Naive thymus-derived CD8-positive, alpha-beta T cell (primary cell): ENCODE measurements at regions not wholly inside any gene's neighbourhood (a gene's known extent, or its start where the extent isn't known, plus 50 kb on each side); places are given as distances from the start of the nearest gene placed in this dataset.

Experiments
- ATAC-seq, 2 donors: fragments of 150-1000 bp; cut with Tn5 transposase in 1 of 2; sonication (Bioruptor Pico), chemical (Tn5 transposase) in 1 of 2; 1 replicate in 1 of 2; 2 replicates in 1 of 2; pipeline ENCODE4 v1.10.0; 2021; ENCODE audit warnings: mild to moderate bottlenecking in 2 of 2, moderate library complexity in 2 of 2
- POLR2A ChIA-PET: fragments of 350-600 bp; sonication (Branson Sonifier 250); formaldehyde crosslinking; loops from one replicate; lab custom pipeline; 2021; ENCODE audit warnings: antibody characterized with exemption; lab: Charles Lee
- DNase-seq, 10 donors: peaks; one replicate each; pipeline versions ENCODE4 v3.0.0 to v3.0.0-alpha.2; 2020 to 2022
- H3K27ac Mint-ChIP-seq, 10 donors: one replicate each; pipeline ENCODE4 v1.8.0; 2020 to 2022; ENCODE audit warnings: mild to moderate bottlenecking in 10 of 10, mixed read lengths in 10 of 10, moderate library complexity in 4 of 10, inconsistent platforms in 1 of 10
- H3K27me3 Mint-ChIP-seq, 5 donors: one replicate each; pipeline ENCODE4 v1.8.0; 2021 to 2022; ENCODE audit warnings: mixed read lengths in 5 of 5
- H3K36me3 Mint-ChIP-seq, 3 donors: one replicate each; pipeline ENCODE4 v1.8.0; 2020 to 2022; ENCODE audit warnings: mixed read lengths in 3 of 3, mild to moderate bottlenecking in 2 of 3, inconsistent platforms in 1 of 3
- H3K4me1 Mint-ChIP-seq, 4 donors: one replicate each; pipeline ENCODE4 v1.8.0; 2021 to 2022; ENCODE audit warnings: mixed read lengths in 4 of 4
- H3K4me3 Mint-ChIP-seq, 10 donors: one replicate each; pipeline ENCODE4 v1.8.0; 2020 to 2022; ENCODE audit warnings: mild to moderate bottlenecking in 10 of 10, mixed read lengths in 10 of 10, moderate library complexity in 6 of 10, inconsistent platforms in 1 of 10
- H3K9me3 Mint-ChIP-seq, 9 donors: one replicate each; pipeline ENCODE4 v1.8.0; 2020 to 2022; ENCODE audit warnings: mixed read lengths in 9 of 9, mild to moderate bottlenecking in 3 of 9, inconsistent platforms in 1 of 9, moderate library complexity in 1 of 9

DNA sequence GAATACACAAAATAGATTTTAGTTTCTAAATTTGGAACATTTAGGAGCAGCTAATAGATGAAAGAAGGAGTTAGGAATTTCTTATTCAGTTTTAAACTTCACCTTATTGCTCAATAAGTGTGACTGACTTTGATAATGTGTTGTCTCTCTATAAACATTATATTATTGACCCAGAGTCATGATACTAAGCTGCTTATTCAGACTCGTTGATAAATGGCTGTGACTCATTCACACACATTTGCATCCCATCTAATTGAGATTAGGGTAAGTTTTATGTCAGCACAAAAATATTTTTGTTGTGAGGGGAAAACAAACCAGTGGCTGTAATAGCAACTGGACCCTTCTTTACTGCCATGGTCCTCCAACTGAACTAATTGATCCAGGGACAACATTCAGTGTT lies 137.6 kb downstream of the GOLIM4 start:
- Mint-ChIP-seq H3K4me3 (no peak overlapping the region), H3K36me3 (no peaks in the 10 kb centered on the region), H3K9me3 (peaks cover 0 to 3% (median 0%) of the 10 kb centered on the region in 9 donors), H3K4me1 (no peaks in the 10 kb centered on the region), H3K27ac (no peak overlapping the region), H3K27me3 (no peaks in the 10 kb centered on the region)
- DNase-seq, result no peak
- POLR2A ChIA-PET, result no interaction called here
- ATAC-seq, result no peak

DNA sequence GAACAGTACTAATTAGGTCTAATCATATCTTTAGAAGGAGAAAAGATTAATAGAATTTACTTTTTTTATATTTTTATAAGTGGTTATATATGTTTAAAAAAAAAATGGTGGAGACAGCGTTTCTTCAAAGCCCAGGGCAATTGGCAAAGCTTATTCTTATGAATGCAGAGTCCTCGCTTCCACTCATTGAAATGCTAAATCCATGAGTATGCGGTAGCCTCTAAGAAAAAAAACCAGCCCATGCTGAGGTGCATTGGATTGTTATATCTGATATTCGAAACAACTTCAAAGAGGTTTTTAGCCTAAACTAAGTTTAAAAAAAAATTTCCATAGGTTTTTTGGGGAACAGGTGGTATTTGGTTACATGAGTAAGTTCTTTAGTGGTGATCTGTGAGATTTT lies 142.8 kb downstream of the GOLIM4 start:
- Mint-ChIP-seq H3K27ac (no peak overlapping the region), H3K27me3 (no peaks in the 10 kb centered on the region), H3K9me3 (peaks cover 0 to 7% (median 0%) of the 10 kb centered on the region in 9 donors), H3K4me3 (no peak overlapping the region), H3K4me1 (no peaks in the 10 kb centered on the region), H3K36me3 (no peaks in the 10 kb centered on the region)
- POLR2A ChIA-PET, result no interaction called here
- ATAC-seq (no peak), DNase-seq (no peak)

DNA sequence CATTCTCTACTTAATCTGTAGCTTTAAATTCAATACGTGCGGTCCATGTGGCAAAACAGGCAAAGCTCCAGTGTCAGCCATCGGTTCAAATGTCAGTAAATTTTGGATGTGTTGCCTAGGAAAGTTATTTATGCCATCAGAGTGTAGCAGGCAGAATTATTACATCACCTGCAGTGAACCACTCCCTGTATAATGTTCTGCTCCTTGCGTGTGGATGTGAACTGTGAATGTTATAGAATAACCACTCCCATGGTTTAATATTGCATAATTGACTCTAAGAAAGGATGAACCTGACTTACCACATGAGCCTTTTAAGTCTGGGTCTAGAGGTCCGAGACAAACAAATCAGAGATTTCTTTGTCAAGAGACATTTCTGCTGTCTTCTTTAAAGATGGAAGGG lies 145.5 kb downstream of the GOLIM4 start:
- no peaks in the 10 kb centered on the region for H3K36me3 Mint-ChIP-seq
- DNase-seq, result no peak
- POLR2A ChIA-PET, result no interaction called here
- H3K9me3 Mint-ChIP-seq, result peaks cover 0 to 9% (median 0%) of the 10 kb centered on the region in 9 donors
- no peaks in the 10 kb centered on the region for H3K27me3 Mint-ChIP-seq
- no peaks in the 10 kb centered on the region for H3K4me1 Mint-ChIP-seq
- no peak overlapping the region for H3K27ac Mint-ChIP-seq
- no peak overlapping the region for H3K4me3 Mint-ChIP-seq
- no peak for ATAC-seq

DNA sequence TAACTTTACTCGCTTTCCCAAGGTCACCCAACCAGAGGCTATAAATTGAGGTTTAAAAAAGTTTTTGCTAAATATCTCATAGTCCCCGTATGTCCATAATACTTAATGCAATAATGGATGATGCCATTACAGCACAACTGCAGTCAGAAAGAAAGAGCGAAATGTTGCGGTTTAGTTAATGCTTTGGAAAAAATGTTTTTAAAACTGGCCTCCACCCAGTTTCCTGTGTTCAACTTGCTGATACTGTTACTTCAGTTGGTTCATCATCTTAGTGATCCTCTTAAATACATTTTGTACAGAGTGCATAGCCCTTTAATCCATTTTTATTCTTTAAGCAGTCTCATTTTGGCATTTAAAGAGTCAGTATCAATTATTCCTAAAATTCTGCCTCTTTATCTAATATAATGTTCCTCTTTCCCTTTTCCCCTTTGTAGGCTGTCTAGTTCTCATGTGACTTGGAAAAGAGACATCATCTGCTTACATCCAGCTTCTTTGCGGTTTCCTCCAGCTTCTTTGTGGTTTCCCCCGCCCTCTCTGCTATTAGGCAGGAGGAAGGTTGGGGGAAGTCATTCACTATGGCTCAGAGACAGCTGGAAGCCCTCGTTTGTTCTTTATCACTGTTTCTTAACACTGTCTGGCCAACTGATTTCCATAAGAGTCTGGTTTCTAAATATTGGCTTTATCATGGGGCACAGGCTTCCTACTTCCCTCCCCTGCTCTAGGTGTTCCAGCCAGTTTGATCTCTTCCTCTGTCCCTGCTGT lies 154.3 kb downstream of the GOLIM4 start:
- DNase-seq, result no peak
- no peak for ATAC-seq
- Mint-ChIP-seq H3K27me3 (peaks cover 5 to 27% (median 12%) of the 10 kb centered on the region in 5 donors), H3K36me3 (no peaks in the 10 kb centered on the region), H3K9me3 (peaks cover 0 to 4% (median 0%) of the 10 kb centered on the region in 9 donors), H3K4me1 (peaks cover 0 to 7% (median 0%) of the 10 kb centered on the region in 4 donors), H3K27ac (no peak overlapping the region), H3K4me3 (no peak overlapping the region)
- POLR2A ChIA-PET, result no interaction called here

DNA sequence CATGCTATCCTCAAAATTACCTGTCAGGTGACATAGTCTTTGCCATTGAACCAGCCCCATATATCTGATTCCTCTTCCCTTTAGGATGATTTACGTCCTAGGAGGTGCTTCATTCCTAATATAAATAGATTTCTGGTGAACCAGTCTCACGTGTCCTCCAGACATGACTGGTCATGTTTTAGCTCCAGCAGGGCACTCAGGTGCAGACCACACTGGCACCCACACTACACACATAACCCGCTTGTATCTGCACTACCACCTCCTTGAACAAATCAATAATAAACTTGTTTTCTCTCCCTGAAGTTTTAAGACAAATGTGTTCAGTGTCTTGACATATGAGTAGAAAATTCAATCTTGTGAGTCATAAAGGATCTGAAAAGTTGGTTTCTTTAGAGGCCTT lies 155.5 kb downstream of the GOLIM4 start:
- Mint-ChIP-seq H3K9me3 (no peaks in the 10 kb centered on the region), H3K27ac (no peak overlapping the region), H3K4me3 (no peak overlapping the region), H3K36me3 (no peaks in the 10 kb centered on the region), H3K4me1 (peaks cover 0 to 7% (median 0%) of the 10 kb centered on the region in 4 donors), H3K27me3 (peaks cover 5 to 28% (median 12%) of the 10 kb centered on the region in 5 donors)
- DNase-seq (no peak), ATAC-seq (no peak)
- POLR2A ChIA-PET, result no interaction called here

DNA sequence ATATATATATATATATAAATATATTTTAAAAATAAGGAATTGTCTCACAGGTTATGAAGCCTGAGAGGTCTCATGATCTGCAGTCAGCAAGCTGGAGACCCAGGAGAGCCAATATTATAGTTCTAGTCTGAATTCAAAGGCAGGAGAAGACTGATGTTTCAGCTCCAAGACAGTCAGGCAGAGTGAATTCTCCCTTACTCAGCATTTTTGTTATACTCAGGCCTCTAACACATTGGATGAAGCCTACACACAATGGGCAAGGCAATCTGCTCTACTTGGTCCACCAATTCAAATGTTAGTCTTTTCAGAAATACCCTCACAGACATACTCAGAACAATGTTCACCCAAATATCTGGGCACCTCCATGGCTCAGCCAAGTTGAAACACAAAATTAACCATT lies 157.2 kb downstream of the GOLIM4 start:
- no peak overlapping the region for H3K27ac Mint-ChIP-seq
- POLR2A ChIA-PET, result no interaction called here
- H3K4me3 Mint-ChIP-seq, result no peak overlapping the region
- peaks cover 0 to 7% (median 0%) of the 10 kb centered on the region in 4 donors for H3K4me1 Mint-ChIP-seq
- ATAC-seq, result no peak
- H3K9me3 Mint-ChIP-seq, result no peaks in the 10 kb centered on the region
- peaks cover 5 to 28% (median 12%) of the 10 kb centered on the region in 5 donors for H3K27me3 Mint-ChIP-seq
- DNase-seq, result no peak
- no peaks in the 10 kb centered on the region for H3K36me3 Mint-ChIP-seq

DNA sequence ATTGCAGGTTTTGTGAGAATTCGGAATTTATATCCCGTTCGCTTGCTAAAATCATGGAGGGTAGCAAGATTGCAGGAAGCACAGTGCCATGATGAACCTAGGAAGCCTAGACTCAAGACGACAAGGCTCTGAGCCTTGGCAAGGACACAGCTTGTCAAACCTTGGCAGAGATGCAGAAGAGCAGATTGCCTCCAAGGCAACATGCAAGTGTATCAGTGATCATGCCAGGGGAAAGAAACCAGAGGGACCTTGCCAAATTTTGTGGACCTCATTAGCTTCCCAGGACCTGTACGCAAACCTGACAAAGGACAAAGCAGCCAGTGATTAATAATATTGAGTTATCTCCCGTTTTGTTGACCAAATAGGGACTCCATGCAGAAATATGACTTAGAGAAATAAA lies 159.7 kb downstream of the GOLIM4 start:
- Mint-ChIP-seq H3K36me3 (no peaks in the 10 kb centered on the region), H3K27ac (no peak overlapping the region), H3K27me3 (peaks cover 0 to 15% (median 3%) of the 10 kb centered on the region in 5 donors), H3K9me3 (no peaks in the 10 kb centered on the region), H3K4me1 (peaks cover 0 to 2% (median 0%) of the 10 kb centered on the region in 4 donors), H3K4me3 (no peak overlapping the region)
- no peak for DNase-seq
- no peak for ATAC-seq
- POLR2A ChIA-PET, result no interaction called here

DNA sequence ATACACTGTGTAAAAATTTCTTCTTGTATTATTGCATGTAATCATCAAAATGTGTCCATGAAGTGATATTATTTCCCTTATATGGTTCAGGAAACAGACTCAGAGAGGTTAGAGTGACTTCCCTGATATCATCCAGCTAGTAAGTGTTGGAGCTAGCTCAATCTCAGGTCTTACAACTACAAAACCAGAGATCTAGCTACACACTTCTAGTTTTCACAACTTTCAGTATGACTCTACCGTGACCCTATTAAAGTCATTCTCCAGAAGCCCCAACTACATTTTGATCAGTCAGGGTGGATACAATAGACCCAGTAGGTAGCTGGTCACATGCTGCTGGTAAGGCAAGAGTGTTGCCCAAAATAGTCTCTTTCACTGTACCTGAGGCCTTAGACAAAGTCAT lies 165.3 kb downstream of the GOLIM4 start:
- Mint-ChIP-seq H3K27me3 (peaks cover 0 to 10% (median 0%) of the 10 kb centered on the region in 5 donors), H3K4me1 (peaks cover 0 to 2% (median 0%) of the 10 kb centered on the region in 4 donors), H3K4me3 (no peak overlapping the region), H3K9me3 (no peaks in the 10 kb centered on the region), H3K36me3 (no peaks in the 10 kb centered on the region), H3K27ac (no peak overlapping the region)
- no peak for ATAC-seq
- POLR2A ChIA-PET, result no interaction called here
- DNase-seq, result no peak

DNA sequence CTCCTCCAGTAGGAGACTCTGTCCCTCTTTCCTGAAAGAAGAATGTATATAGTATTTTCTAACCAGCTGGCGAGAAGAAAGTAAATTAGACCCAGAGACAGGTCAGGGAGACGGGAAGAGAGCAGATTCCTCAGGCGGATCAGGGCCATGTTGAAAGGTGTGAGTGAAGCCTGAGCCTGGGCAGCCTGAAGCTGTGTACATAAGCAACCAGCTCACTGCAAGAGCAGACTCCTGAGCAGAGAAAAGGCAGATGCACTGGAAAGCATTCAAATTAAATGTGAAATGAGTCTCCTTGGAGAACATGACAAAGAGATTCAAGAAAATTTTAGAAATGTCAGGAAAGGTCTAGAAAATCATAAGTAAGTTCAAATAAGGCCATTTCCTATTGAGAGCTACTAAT lies 165.8 kb downstream of the GOLIM4 start:
- no peak overlapping the region for H3K4me3 Mint-ChIP-seq
- peaks cover 0 to 2% (median 0%) of the 10 kb centered on the region in 4 donors for H3K4me1 Mint-ChIP-seq
- ATAC-seq (no peak), DNase-seq (no peak)
- peaks cover 0 to 10% (median 0%) of the 10 kb centered on the region in 5 donors for H3K27me3 Mint-ChIP-seq
- no peaks in the 10 kb centered on the region for H3K36me3 Mint-ChIP-seq
- POLR2A ChIA-PET, result no interaction called here
- H3K9me3 Mint-ChIP-seq, result no peaks in the 10 kb centered on the region
- no peak overlapping the region for H3K27ac Mint-ChIP-seq

DNA sequence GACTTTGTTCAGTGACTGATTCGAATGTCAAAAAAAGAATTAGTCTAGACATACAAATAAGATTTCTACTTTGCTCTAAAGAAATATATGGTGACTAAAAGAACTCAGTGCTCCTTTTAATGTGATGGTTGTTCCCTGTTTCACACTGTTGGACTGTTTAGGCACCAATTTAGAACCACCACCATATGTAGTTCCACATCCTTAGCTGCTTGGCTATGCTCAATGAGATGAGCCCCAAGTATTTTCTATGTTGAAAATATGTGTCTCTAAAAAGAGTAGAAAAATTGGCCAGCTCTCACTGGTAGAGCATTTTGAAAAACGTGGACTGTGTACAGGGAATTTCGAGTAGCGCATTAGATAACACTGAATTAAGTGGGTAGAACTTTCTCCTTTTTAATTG lies 167.3 kb downstream of the GOLIM4 start:
- H3K9me3 Mint-ChIP-seq, result no peaks in the 10 kb centered on the region
- no peak overlapping the region for H3K27ac Mint-ChIP-seq
- peaks cover 0 to 2% (median 0%) of the 10 kb centered on the region in 4 donors for H3K4me1 Mint-ChIP-seq
- DNase-seq (no peak), ATAC-seq (no peak)
- POLR2A ChIA-PET, result no interaction called here
- peaks cover 0 to 13% (median 0%) of the 10 kb centered on the region in 5 donors for H3K27me3 Mint-ChIP-seq
- H3K36me3 Mint-ChIP-seq, result no peaks in the 10 kb centered on the region
- H3K4me3 Mint-ChIP-seq, result no peak overlapping the region

DNA sequence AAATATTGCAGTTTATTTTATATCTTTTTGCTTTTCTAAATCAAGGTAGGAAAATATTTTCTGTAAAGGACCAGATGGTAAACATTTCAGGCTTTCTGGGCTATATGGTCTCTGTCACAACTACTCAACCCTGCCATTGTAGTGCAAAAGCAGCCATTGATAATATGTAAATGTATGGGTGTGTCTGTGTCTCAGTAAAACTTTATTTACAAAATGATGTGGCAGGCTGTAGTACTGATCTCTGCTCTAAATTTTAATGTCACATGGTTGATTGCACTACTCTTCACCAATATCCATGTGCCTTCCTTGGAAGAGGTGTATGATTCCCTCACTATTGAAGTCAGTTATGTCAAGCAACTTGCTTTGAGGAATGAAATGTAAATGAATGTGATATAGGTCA lies 175.0 kb downstream of the GOLIM4 start:
- no peak for DNase-seq
- Mint-ChIP-seq H3K27ac (no peak overlapping the region), H3K27me3 (peaks cover 0 to 6% (median 1%) of the 10 kb centered on the region in 5 donors), H3K4me3 (no peak overlapping the region), H3K4me1 (no peaks in the 10 kb centered on the region), H3K9me3 (no peaks in the 10 kb centered on the region), H3K36me3 (no peaks in the 10 kb centered on the region)
- POLR2A ChIA-PET, result no interaction called here
- ATAC-seq, result no peak

DNA sequence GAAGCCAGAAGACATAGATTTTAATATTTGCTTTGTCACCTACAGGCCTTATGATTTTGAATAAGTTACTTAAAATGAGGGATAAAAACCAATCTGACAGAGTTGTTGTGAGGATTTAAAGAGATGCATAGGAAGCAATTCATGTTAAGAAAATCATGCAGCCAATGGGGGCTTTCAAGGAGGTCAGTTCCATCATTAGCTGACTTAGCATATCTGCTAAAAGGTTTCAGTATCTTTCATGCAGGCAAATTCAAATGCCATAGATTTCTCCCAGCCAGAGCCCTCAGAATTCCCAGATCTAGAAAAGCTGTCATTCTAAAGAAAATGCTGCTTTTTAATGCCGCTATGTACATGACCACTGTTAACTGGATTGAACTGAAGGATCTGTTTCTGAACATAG lies 176.1 kb downstream of the GOLIM4 start:
- Mint-ChIP-seq H3K36me3 (no peaks in the 10 kb centered on the region), H3K4me1 (no peaks in the 10 kb centered on the region), H3K27ac (no peak overlapping the region), H3K27me3 (peaks cover 0 to 6% (median 0%) of the 10 kb centered on the region in 5 donors), H3K4me3 (no peak overlapping the region), H3K9me3 (no peaks in the 10 kb centered on the region)
- POLR2A ChIA-PET, result no interaction called here
- ATAC-seq (no peak), DNase-seq (no peak)

DNA sequence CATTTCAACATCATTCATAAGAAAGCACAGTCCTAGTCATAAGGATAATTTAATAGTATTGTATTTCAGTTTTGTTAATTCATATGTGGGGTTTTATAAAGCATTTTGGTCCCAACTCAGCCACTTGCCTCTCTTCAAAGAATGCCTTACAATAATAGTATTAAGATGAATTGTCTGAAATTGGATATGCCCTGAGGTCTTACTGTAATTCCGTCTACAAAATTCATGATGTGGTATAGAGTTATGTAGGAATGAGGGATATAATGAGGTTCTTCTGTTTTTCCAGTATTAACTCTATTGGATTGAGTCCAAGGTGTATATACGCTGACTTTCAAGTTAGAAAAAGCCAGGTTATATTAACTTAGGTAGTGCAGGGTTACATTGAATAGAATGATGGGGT lies 177.0 kb downstream of the GOLIM4 start:
- ATAC-seq (no peak), DNase-seq (no peak)
- peaks cover 0 to 3% (median 0%) of the 10 kb centered on the region in 5 donors for H3K27me3 Mint-ChIP-seq
- no peaks in the 10 kb centered on the region for H3K9me3 Mint-ChIP-seq
- no peaks in the 10 kb centered on the region for H3K4me1 Mint-ChIP-seq
- POLR2A ChIA-PET, result no interaction called here
- H3K36me3 Mint-ChIP-seq, result no peaks in the 10 kb centered on the region
- no peak overlapping the region for H3K4me3 Mint-ChIP-seq
- H3K27ac Mint-ChIP-seq, result no peak overlapping the region
